ENCODE measurements at regions not wholly inside any gene's neighbourhood (a gene's known extent, or its start where the extent isn't known, plus 50 kb on each side); places are given as distances from the start of the nearest gene placed in this dataset.

- H4K8ac ChIP-seq (ENCODE audit: extremely low read depth, insufficient read depth, low read length), result no peak overlapping the region
- H4K20me1 ChIP-seq (replicated peaks in 1 of 2; ENCODE audit: control insufficient read depth in 1 of 2, insufficient read depth in 2 of 2, low read length in 2 of 2), result no peaks in the 10 kb centered on the region
- H2BK20ac ChIP-seq (ENCODE audit: low read length), result no peak overlapping the region
- no peak overlapping the region for H2BK12ac ChIP-seq (ENCODE audit: low read depth, low read length)
- no peak overlapping the region for H3K18ac ChIP-seq (ENCODE audit: extremely low read depth, low read length)
- no peak overlapping the region for H4K91ac ChIP-seq (replicated peaks; ENCODE audit: insufficient read length, low read length)
- H3K79me1 ChIP-seq (ENCODE audit: low read depth, low read length), result no peaks in the 10 kb centered on the region
- no peak overlapping the region for H2AK5ac ChIP-seq (ENCODE audit: low read depth, low read length)
- 82% methylated on average over 2 of the region's 2 CpGs; no CpG with 5 or more reads in 1 of the 2 experiments for WGBS, 2 experiments (ENCODE audit: extremely low coverage in 1 of 2, insufficient coverage in 1 of 2, insufficient read length in 1 of 2, insufficient replicate concordance in 2 of 2, low coverage in 1 of 2, low lambda C conversion rate in 2 of 2, missing lambda C conversion rate in 1 of 2)
- no peaks in the 10 kb centered on the region for H3K36me3 ChIP-seq (ENCODE audit: control insufficient read depth in 2 of 4, insufficient read depth in 4 of 4, low read length in 3 of 4)
- CTCF ChIA-PET (ENCODE audit: partially characterized antibody), result no interaction called here
- H3K4ac ChIP-seq (replicated peaks; ENCODE audit: insufficient read length, low read depth, low read length), result no peak overlapping the region
- POLR2A ChIA-PET (ENCODE audit: partially characterized antibody), result no interaction called here
- no peak overlapping the region for H3K4me2 ChIP-seq (ENCODE audit: insufficient read depth in 1 of 2, low read depth in 2 of 2, low read length in 2 of 2)
- no peak overlapping the region for H3K27ac ChIP-seq (ENCODE audit: low read depth, low read length)
- no peak overlapping the region for H2BK15ac ChIP-seq (ENCODE audit: low read length)
- H2BK5ac ChIP-seq (ENCODE audit: low read depth, low read length), result no peak overlapping the region
- no peak overlapping the region for H2BK120ac ChIP-seq (replicated peaks; ENCODE audit: low read depth, low read length)
- no peak overlapping the region for H2AFZ ChIP-seq (ENCODE audit: low read length)
- no peak overlapping the region for H3K14ac ChIP-seq (ENCODE audit: insufficient read length)
- no peak overlapping the region for H4K5ac ChIP-seq (ENCODE audit: insufficient read length, low read depth, low read length)
- FAIRE-seq (no peak), DNase-seq (ENCODE audit: low read depth in 1 of 2, low spot score in 2 of 2) (no peak)
- H3K9me3 ChIP-seq (ENCODE audit: insufficient read depth in 2 of 2, low read depth in 1 of 2, low read length in 1 of 2), result no peaks in the 10 kb centered on the region
- no peaks in the 10 kb centered on the region for H3K4me1 ChIP-seq (replicated peaks in 1 of 4; ENCODE audit: control insufficient read depth in 3 of 4, insufficient read depth in 4 of 4, low read length in 3 of 4)
- TF ChIP-seq TAF1 (IDR thresholded peaks at IDR 0.05; ENCODE audit: low read depth, low read length), result no peak
- no peaks in the 10 kb centered on the region for H3K23me2 ChIP-seq (ENCODE audit: low read depth, low read length)
- H3K79me2 ChIP-seq (ENCODE audit: control insufficient read depth in 1 of 2, insufficient read depth in 2 of 2, low read length in 2 of 2), result no peaks in the 10 kb centered on the region
- H3K56ac ChIP-seq (replicated peaks; ENCODE audit: insufficient read length, low read depth, low read length), result no peak overlapping the region
- H3K4me3 ChIP-seq (ENCODE audit: extremely low read depth in 1 of 4, insufficient read depth in 2 of 4, low read depth in 3 of 4, low read length in 4 of 4), result no peak overlapping the region
- H3K23ac ChIP-seq (ENCODE audit: insufficient read length), result no peak overlapping the region
- H3K9ac ChIP-seq (replicated peaks in 1 of 4; ENCODE audit: extremely low read depth in 1 of 4, low read depth in 3 of 4, low read length in 3 of 4), result no peak overlapping the region
- H3K27me3 ChIP-seq (replicated peaks in 1 of 4; ENCODE audit: control insufficient read depth in 3 of 4, extremely low read depth in 1 of 4, insufficient read depth in 3 of 4, low read length in 3 of 4), result no peaks in the 10 kb centered on the region; a peak in 1 of 7 replicates
Observed at GRCh38 chr6:153623496-153623895, 415.5 kb upstream of the OPRM1 start.
